Fibroblast of gingiva (primary cell): ENCODE measurements at regions not wholly inside any gene's neighbourhood (a gene's known extent, or its start where the extent isn't known, plus 50 kb on each side); places are given as distances from the start of the nearest gene placed in this dataset.

Experiments used
- DNase-seq: peaks from one replicate; pipeline ENCODE4 v3.0.0-alpha.2; 2011; ENCODE audit warnings: low read depth

DNA sequence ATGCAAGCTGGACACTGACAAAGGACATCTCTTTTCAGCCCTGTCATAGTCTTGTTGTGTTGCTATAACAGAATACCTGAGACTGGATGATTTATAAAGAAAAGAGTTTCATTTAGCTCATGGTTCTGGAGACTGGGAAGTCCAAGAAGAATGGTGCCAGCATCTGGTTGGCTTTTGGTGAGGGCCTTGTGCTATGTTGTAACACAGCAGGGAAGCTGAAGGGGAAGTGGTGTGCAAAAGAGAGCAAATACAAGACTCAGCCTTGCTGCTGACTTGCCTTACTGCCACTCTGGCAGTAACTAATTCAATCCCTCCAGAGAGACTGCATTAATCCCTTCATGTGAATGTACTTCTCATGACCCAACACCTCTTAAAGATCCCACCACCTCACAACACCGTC lies 356.3 kb upstream of the PROK2 start:
- DNase-seq = no peak

DNA sequence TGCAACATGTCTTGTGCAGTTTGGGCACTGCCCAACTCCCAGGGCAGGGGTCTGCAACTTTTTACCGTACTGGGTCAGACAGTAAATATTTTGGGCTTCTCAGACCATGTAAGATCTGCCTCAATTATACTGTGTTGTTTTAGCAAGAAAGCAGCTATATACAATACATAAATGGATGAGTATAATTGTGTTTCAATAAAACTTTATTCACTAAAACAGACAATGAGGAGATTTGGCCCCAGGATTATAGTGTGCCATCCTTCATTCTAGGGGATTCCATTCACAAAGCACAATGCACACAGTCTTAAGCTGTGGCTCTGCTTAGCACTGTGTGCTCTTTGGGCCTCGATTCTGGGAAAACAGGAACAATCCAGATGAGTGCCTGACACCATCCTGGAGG lies 354.4 kb upstream of the PROK2 start:
- DNase-seq = no peak

DNA sequence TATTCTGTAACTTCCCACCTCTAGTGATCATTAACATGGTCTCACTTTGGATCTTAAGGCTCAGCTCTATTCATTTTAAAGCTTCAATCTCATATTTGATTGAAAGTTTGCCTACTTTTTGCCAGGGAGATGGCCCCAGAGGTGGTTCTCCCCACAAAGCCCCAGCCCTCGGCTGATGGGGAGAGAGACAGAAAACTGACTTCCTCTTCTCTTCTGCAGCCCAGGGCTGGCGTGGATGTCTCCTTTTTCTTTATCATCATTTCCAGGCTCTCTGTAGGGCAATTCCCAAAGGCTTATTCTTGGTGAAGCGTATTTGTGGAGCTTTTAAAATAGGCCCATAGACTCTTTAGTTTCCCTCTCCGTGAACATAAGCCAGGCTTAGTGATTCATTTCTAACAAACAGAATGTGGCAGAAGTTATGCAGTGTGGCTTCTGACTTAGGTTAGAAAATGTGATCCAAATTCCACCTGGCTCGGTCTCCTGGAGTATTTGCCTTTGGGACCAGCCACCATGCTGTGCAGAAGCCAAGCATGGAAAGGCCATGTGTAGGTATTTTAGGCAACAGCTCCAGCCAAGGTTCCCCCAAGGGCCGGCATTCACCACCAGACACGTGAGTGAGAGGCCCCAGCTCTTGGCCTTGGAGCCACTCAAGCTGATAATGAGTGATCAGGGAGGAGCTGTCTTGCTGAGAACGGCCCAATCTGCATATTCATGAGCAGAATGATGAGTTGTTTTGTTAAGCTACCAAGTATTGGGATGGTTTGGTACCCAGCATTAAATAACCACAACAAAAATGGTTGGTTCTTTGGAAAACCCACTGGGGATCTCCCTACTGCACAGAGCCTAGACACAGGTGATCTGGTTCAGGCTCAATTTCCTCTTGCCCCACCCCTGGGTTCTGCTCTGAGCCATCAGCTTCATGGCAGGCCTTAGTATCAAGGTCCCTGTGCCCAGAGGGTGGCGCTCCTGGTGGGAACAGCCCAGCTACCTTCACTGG lies 353.2 kb upstream of the PROK2 start:
- DNase-seq = no peak

DNA sequence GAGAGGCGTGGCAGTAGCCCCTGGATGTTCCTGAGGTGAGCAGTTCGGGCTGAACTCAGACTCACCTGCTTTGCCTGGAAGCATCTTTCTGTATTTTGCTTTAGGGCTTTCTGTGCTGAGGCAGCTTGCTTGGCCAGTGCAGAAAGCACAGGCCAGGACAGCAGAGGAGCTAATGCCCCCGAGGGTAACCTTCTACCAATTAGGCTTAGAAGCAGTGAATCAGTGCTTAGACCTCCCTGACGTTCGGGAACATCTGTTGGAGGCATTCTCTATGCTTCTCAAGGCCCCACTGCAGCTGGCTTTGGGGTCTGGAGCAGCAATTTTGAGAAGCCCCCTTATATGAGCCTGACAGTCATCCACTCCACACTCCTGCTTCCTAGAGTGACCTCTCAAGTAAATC lies 350.7 kb upstream of the PROK2 start:
- DNase-seq = no peak

DNA sequence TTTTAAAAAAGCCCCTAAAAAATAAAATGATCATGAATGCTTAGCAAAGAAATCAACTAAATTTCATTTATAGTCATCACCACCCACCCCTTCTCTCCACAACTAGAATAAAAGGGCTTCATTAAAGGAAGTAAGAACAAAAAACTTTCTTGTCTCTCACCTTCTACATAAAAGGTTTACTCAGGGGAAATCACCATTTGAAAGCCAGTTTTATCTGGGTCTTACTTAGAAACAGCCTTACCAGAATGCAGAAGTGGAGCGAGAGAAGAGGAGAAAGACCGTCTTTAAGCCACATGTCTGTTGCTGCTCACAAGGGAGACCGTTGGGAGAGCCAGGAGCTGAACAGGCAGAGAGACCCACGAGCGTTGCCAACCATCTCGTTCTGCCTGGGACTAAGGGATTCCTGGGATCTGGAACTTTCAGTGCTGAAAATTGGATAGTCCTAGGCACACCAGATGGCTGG lies 350.1 kb upstream of the PROK2 start:
- DNase-seq = no peak

DNA sequence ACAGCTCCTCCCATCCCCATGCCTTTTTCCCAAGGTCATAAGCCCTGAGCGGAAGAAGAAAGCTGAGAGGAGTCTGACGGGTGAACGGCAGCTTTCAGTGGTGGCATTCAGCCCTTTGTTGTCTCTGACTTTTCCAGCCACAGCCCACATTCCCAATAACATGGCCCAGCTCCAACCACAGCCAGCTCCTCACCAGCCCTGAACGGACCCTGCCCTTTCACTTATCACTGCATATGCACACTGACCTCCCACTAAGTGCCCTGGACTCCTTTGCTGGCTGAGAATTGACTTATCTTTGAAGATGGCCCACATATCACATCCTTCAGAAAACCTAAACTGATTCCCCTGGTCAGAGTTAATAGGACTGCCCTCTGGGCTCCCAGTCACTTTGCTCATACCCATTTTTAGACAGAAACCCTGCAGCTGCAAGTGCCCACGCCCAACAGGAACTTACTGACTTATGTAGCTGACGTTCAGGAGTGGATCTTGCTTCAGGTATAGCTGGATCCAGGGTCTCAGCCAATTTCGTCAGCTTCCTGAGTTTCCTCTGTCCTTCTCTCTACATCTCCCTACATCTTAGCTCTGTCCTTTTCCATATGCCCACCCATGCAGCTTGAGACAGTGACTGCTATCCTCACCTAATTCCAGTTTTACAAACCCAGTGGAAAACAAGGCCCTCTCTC lies 348.5 kb upstream of the PROK2 start:
- no peak for DNase-seq

DNA sequence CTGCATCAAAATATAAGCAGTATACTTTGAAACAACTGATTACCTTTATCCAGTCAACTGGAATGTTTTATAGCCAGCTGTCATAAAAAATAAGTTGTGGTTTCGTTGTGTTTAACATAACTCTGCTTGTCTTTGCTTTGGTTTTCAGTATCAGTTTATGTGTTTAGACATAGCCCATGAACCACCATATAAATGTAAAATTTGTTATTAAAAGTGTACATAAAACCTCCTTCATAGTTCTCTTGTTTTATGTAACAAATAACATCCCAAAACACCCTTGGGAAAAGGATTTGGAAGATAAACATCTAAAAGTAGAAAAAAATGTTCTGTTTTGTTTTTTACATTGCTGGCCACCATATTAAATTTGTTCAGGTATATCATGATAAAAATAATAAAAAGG lies 347.0 kb upstream of the PROK2 start:
- no peak for DNase-seq

DNA sequence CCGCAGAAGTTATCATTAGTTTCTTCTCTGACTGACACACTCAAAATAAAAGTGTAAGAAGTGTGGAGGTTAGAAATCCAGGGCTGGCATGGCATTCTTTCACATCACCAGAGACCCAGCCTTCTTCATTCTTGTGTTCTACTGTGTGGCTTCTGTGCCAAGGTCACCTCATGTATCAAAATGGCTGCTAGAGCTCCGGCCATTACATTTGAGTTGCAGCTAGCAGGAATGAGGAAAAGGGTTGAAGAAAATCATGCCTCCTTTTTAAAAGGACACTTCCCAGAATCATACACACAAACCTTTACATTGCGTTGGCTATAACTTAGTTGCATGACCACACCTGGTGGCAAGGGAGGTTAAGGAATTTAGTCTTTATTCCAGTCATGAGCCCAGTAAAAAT lies 345.6 kb upstream of the PROK2 start:
- DNase-seq = no peak

DNA sequence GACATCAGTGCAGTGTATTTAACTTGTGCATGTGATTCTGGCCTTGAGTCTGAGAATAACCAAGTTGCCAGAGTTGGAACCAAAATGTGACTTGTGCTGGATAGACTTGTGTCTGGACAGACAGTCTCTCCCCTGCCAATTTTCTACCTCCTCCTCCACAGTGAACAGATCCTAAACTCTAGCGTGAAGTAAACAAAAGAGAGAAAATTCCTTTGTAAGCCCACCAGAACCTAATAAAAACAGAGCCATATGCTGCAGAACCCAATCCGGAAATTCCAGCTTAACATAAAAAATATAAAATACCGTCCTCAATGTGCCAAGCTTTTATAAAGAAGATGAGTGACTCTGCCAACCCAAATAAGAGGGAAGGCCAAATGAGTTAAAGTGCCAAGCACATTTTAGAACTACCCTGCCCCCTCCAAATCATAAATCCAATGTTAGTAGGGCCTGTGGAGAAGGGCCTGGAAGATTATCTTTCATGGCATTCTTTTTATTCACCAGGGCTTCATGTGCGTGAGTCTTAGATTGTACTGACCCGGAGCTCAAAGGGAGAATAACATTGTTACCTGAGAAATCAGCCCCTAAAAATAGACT lies 344.6 kb upstream of the PROK2 start:
- DNase-seq = peak; percentile 20

DNA sequence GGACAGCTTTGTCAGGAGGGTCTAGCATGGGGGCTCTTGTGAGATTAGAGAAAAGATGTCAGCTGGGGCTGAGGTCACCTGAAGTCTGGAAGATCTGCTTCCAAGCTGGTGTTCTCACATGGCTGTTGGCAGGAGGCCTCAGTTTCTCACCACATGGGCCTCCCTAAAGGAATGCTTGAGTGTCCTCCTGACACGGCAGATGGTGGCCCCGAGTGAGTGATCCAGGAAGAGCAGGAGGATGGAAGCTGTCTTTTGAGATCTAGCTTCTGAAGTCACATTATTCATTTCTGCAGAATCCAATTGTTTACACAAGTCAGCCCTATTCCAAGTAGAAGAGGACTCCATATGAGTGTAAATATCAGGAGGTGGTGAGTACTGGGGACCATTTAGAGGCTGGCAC lies 344.0 kb upstream of the PROK2 start:
- no peak for DNase-seq

DNA sequence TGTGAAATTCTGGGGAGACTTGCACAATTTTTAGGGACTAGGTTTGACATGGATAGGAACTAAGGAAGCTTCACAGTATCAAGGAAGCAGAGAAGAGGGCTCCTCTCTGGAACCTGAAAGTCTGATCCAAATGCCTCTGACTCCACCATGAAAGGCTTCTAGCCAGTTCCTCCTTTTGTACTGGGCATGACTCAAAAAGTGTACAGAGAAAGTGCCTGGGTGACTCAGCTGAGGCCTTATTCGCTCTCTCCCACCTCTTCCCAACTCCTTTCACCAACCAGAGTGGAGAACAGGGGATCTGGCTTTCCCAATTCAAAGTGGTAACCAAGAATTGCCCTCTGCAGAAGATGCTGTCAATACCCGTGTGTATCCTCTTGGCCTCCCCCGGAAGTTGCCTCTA lies 342.9 kb upstream of the PROK2 start:
- peak; percentile 3 for DNase-seq

DNA sequence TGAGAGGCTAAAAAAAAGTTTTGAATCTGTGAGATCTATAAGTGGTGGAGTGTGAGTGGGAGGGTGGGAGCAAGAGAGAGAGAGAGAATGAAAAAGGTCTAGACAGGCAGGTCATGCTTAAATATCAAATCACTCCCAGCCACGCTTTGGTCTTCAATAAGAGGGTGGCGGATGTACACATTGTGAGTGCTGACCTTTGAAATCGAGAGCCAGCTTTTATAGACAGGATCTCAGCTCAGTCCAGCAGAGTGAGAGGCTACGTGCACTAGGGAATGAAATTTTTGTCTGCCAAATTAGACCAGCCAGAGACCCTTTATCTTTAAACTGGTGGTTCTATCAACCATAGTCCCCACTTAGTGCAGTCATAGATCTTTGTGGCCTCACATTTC lies 342.3 kb upstream of the PROK2 start:
- DNase-seq = no peak

DNA sequence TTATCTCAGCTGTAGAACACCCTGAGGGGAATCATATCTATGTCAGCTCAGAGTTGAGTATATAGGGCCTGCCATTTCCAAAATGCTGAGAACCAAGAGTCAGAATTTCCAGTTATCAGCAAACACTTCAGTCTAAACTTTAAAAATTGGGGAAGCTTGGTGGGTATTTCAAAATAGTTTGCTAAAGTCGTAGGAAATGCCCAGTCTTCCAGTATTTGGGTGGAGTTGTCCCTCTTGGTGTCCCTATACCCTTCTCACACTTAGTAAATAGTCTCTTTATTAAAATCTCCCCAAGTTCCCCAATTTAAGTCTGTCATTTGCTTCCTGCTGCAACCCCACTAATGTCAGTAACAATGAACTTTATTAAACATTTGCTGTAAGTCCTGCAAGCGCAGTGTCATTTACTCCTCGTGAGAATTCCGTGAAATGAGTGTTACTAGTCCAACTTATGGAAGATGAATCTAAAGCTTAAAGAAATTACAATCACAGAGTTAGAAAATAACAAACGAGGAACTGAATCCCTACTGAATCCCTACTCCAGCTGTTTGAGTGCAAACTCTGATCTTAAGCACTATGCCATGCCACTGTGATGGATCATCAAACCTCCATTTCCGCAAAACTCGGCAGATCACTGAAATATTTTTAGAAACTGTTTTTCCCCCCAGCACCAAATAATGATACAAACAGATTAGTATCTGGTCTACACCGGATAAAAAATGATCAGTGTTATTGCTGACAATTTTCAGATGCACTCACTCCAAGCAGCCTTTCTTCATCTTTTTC lies 341.7 kb upstream of the PROK2 start:
- no peak for DNase-seq

DNA sequence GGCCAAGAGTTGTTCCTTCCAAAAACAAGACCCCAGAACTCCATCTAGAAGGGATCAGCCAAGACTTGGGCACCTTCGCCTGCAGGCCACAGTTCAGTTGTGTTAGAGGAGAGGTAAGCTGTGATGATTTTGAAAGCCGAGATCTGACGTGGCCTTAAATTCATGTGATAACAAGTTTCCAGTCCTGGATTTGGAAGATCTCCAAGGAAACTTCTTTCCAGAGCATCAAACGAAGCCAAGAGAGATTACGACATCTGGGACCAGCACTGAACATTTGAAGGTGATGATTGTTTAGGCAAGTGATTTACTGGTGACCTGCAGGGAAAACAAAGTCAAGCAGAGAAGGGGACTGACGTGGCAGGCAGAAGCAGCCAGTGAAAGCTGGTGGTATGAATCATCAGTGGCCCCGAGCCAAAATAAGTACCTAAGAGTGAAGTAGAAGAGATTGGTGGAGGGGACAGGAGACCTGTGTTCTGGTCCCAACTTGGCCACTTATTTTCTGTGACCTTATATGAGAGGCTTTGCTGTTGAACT lies 339.0 kb upstream of the PROK2 start:
- peak; percentile 59 for DNase-seq

DNA sequence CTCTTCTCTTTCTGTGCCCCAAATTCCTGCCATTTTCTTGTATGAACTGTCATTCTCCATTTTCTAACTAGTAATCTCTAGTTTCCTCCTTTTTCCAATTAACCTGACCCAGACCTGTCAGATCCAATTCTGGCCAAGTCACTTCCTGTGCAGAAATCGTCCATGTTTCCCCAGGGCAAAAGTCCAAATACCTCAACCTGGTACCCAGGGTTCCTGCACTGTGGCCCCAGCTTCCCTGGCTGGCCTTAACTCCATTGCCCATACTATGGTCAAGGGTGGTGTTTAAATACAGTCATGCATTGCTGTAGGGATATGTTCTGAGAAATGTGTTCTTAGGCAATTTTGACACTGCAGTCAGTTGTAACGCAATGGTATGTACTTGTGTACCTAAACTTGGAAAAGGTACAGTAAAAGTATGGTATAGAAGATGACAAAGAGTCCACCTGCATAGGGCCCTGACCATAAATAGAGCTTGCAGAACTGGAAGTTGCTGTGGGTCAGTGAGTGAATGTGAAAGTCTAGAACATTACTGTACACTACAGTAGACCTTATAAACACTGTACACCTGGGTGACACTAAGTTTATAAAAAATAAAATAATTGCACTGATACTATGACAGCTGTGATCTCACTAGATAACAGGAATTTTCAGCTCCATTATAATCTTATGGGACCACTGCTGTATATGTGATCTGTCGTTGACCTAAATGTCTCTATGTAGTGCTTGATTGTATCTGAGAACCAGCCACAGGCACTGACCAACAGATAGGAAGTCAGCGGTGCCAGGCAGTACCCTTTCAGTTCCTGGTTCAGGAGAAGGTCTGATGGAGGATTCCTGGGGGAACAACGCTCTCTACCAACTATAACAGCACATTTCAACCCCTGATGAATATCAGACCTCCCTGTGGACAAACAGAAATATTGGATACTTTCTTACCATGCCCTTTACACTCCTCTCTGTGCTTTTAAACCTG lies 336.1 kb upstream of the PROK2 start:
- no peak for DNase-seq

DNA sequence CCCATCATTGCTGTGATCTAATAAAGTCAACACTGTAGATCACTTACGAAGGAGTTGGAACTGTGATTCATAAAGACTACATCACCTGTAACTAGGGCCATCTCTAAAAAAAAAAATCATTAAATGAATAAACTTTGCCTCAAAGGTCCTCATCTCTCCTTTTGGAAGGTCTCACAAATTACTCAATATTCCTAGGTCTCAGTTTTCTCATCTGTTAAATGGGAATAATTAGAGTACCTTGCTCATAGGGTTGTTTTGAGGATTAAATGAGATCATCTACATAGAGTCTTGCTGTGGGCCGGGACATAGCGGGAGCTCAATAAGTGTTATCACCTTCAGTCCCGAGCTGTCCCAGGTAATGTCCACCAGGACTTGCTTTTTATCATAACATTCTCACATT lies 335.1 kb upstream of the PROK2 start:
- no peak for DNase-seq

DNA sequence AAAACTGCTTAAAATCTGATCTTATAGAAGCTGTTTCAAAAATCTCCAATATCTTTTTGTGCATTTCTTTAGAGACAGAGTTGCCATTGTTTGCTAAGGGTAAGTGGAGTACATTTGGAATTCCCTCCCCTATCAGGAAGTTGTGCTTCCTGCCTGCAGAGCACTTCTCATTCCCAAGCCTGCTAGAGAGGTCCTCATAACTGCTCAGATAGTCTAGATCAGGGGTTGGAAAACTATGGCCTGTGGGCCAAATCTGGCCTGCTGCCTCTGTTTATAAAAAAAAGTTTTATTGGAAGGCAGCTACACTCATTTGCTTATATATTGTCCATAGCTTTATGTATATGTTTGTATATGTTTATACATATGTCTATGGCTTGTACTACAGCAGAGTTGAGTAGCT lies 333.7 kb upstream of the PROK2 start:
- DNase-seq = no peak

DNA sequence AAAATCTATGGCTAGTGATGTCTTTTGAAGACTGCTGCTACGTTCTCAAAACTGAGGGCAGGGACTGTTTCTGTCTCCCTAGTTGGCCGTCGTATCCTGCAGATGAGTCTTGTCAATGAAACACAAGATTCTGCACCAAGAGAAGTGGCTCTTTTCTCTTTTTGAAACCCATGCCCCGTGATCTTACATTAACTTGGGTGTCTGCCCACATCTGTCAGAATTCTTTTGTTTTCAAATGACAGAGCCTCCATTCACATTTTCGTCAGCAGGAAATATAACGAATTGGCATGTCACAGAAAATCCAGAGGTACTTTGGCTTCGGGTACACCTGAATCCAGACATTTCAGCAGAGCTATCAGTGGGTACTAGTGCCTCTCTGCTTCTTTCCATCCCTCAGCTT lies 331.3 kb upstream of the PROK2 start:
- DNase-seq = no peak

DNA sequence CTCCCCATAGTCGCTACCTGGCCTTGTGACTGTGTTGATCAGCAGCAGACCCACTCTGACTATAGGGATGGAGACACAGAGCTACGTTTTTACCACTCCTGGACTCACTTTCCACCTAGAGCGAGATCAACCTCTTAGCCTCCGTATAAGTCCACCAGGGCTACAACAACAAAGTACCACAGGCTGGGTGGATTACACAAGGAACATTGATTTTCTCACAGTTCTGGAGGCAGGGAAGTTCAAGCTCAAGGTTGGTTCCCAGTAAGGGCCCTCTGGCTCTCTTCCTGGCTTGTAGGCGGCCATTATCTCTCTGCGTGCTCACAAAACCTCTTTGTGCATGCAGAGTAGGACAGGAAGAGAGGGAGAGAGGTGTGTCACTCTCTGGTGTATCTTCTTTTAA lies 330.4 kb upstream of the PROK2 start:
- no peak for DNase-seq

DNA sequence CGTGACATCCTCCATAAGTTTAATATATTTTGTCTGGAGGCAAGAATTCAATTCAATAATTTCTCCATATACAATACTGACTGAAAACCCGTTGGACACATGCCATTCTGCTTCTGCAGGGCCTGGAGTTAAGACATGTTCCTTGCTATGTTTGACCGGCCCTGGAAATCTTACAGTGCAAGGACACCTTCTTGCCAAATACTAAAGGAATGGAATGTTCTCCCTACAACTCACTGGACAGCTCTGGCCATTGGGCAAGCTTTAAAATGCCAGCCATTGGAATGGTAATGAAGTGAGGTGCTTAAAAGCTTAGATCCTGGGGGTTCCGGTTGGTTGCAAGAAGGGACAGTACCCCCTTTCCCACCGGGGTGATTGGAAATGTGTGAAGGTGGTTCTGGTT lies 329.8 kb upstream of the PROK2 start:
- DNase-seq = peak; percentile 79

DNA sequence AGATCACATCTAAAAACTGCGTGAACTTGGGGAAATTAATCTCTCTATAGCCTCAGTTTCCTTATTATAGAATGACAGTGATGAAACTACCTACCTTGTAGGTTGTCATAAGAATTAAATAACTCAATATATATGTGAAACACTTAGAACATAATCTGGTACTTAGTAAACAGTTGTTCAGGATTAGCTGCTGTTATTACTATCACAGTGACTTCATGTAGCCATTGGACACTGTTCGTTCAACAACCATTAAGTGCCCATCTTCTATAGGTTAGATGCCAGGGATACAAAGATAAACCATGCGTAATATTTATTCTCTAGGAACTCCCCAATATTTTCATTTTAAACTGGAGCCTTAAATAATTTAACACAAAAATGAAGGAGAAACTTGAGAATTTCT lies 329.0 kb upstream of the PROK2 start:
- DNase-seq = no peak
